H1 (cell line): ENCODE measurements at regions not wholly inside any gene's neighbourhood (a gene's known extent, or its start where the extent isn't known, plus 50 kb on each side); places are given as distances from the start of the nearest gene placed in this dataset.

ENCODE experiments used
- CEBPB ChIP-seq: IDR thresholded peaks from 2 replicates; pipeline ENCODE4 v1.6.1; 2012; ENCODE audit warnings: low read depth, low read length
- CTCF ChIP-seq, 3 experiments: IDR thresholded peaks; 1 replicate in 2 of 3; 2 replicates in 1 of 3; pipeline versions ENCODE4 v1.5.1 to v1.6.1; 2011; ENCODE audit warnings: low read length in 3 of 3, mild to moderate bottlenecking in 3 of 3, inconsistent platforms in 2 of 3, low read depth in 1 of 3, moderate library complexity in 1 of 3; ENCODE audit not compliant: insufficient read depth in 1 of 3; ENCODE audit errors: control extremely low read depth in 1 of 3
- EGR1 ChIP-seq: IDR thresholded peaks from 2 replicates; pipeline ENCODE4 v1.6.1; 2011; ENCODE audit warnings: low read depth, low read length, borderline replicate concordance
- MAFK ChIP-seq: IDR thresholded peaks from 2 replicates; pipeline ENCODE4 v1.6.1; 2012; ENCODE audit warnings: low read depth, mild to moderate bottlenecking, improper control_type of control experiment, low read length
- POLR2A ChIP-seq, 2 experiments: IDR thresholded peaks; 1 replicate in 1 of 2; 2 replicates in 1 of 2; pipeline ENCODE4 v1.6.1; 2011; ENCODE audit warnings: low read depth in 2 of 2, low read length in 2 of 2, mild to moderate bottlenecking in 2 of 2; ENCODE audit errors: control extremely low read depth in 1 of 2
- POLR2AphosphoS5 ChIP-seq: IDR thresholded peaks from 2 replicates; pipeline ENCODE4 v1.6.1; 2011; ENCODE audit warnings: low read depth, low read length
- SP2 ChIP-seq: IDR thresholded peaks from 2 replicates; pipeline ENCODE4 v1.6.1; 2012; ENCODE audit warnings: mild to moderate bottlenecking, low read length, inconsistent platforms
- USF2 ChIP-seq: IDR thresholded peaks from 2 replicates; pipeline ENCODE4 v1.6.1; 2011; ENCODE audit warnings: low read length, improper control_type of control experiment
- YY1 ChIP-seq: IDR thresholded peaks from 2 replicates; pipeline ENCODE4 v1.6.1; 2011; ENCODE audit warnings: low read depth, mild to moderate bottlenecking, low read length

- TF ChIP-seq EGR1 (no peak), POLR2A (IDR thresholded peaks at IDR 0.05; ENCODE audit: control extremely low read depth in 1 of 2, low read depth in 2 of 2, low read length in 2 of 2) (no peak), CTCF (IDR thresholded peaks at IDR 0.05; ENCODE audit: control extremely low read depth in 1 of 3, insufficient read depth in 1 of 3, low read depth in 1 of 3, low read length in 3 of 3) (no peak), MAFK (no peak), POLR2AphosphoS5 (no peak), CEBPB (no peak), YY1 (no peak), USF2 (no peak), SP2 (no peak)
Measured at GRCh38 chr17:69884846-69885245, 190.2 kb upstream of the KCNJ16 start.
